Mammary epithelial cell (primary cell): ENCODE measurements at regions not wholly inside any gene's neighbourhood (a gene's known extent, or its start where the extent isn't known, plus 50 kb on each side); places are given as distances from the start of the nearest gene placed in this dataset.

Experiments
- CTCF ChIP-seq, 2 donors: IDR thresholded peaks in 1 of 2; conservative IDR thresholded peaks in 1 of 2; 2 replicates each; pipeline ENCODE4 v1.5.1; 2011 to 2012; ENCODE audit warnings: inconsistent platforms in 2 of 2, low read length in 2 of 2, mild to moderate bottlenecking in 2 of 2, control low read depth in 1 of 2, low read depth in 1 of 2; ENCODE audit not compliant: insufficient read depth in 1 of 2; ENCODE audit errors: extremely low read depth in 1 of 2
- EZH2 ChIP-seq: IDR thresholded peaks from 2 replicates; pipeline ENCODE4 v1.6.1; 2012; ENCODE audit warnings: low read length, inconsistent platforms, borderline replicate concordance

- TF ChIP-seq CTCF (conservative IDR thresholded peaks at IDR 0.05 in 1 of 2, IDR thresholded peaks at IDR 0.05 in 1 of 2; ENCODE audit: extremely low read depth in 1 of 2, insufficient read depth in 1 of 2, low read depth in 1 of 2, low read length in 2 of 2) (no peak), EZH2 (no peak)
Observed at GRCh38 chr12:71239731-71240130, 81.9 kb upstream of the TSPAN8 start.
